Spleen (tissue), 11 donors: ENCODE measurements at regions not wholly inside any gene's neighbourhood (a gene's known extent, or its start where the extent isn't known, plus 50 kb on each side); places are given as distances from the start of the nearest gene placed in this dataset.

Experiments
- DNase-seq: peaks from one replicate; pipeline ENCODE4 v3.0.0-alpha.2; 2020
- H3K27ac ChIP-seq, 8 donors: fragments of 200-600 bp; sonication (generic) in 7 of 8; 1 replicate in 4 of 8; 2 replicates in 4 of 8; pipeline versions ENCODE4 v1.5.0 to v1.8.0; 2016 to 2021; ENCODE audit warnings: inconsistent platforms in 4 of 8, mild to moderate bottlenecking in 4 of 8, moderate library complexity in 1 of 8
- H3K27me3 ChIP-seq, 7 donors: fragments of 200-600 bp; sonication (generic) in 6 of 7; replicated peaks in 1 of 7; 1 replicate in 4 of 7; 2 replicates in 3 of 7; pipeline versions ENCODE4 v1.5.0 to v1.8.0; 2016 to 2021; ENCODE audit warnings: inconsistent platforms in 3 of 7, mild to moderate bottlenecking in 1 of 7
- H3K36me3 ChIP-seq, 6 donors: fragments of 200-600 bp; sonication (generic) in 5 of 6; 1 replicate in 4 of 6; 2 replicates in 2 of 6; pipeline versions ENCODE4 v1.5.0 to v1.8.0; 2016 to 2021; ENCODE audit warnings: inconsistent platforms in 2 of 6
- H3K4me1 ChIP-seq, 6 donors: fragments of 200-600 bp; sonication (generic) in 5 of 6; 1 replicate in 3 of 6; 2 replicates in 3 of 6; pipeline versions ENCODE4 v1.5.0 to v1.8.0; 2016 to 2021; ENCODE audit warnings: inconsistent platforms in 3 of 6
- H3K4me3 ChIP-seq, 8 donors: fragments of 200-600 bp; sonication (generic) in 7 of 8; 1 replicate in 4 of 8; 2 replicates in 4 of 8; pipeline versions ENCODE4 v1.5.0 to v1.8.0; 2016 to 2021; ENCODE audit warnings: inconsistent platforms in 4 of 8, mild to moderate bottlenecking in 4 of 8, moderate library complexity in 2 of 8
- H3K9me3 ChIP-seq, 8 donors: fragments of 200-600 bp; sonication (generic) in 7 of 8; 1 replicate in 4 of 8; 2 replicates in 4 of 8; pipeline versions ENCODE4 v1.5.0 to v1.8.0; 2016 to 2021; ENCODE audit warnings: inconsistent platforms in 4 of 8
- CTCF ChIP-seq, 11 experiments: fragments of 200-600 bp in 7 of 11; fragments of 450-650 bp in 4 of 11; sonication (generic) in 4 of 11; IDR thresholded peaks in 8 of 11; conservative IDR thresholded peaks in 3 of 11; 1 replicate in 7 of 11; 2 replicates in 4 of 11; pipeline versions ENCODE4 v1.4.0 to v1.8.0; 2016 to 2021; ENCODE audit warnings: antibody characterized with exemption in 11 of 11, inconsistent platforms in 4 of 11, mild to moderate bottlenecking in 1 of 11
- POLR2A ChIP-seq, 3 donors: fragments of 450-650 bp; IDR thresholded peaks; one replicate each; pipeline ENCODE4 v1.5.1; 2017; ENCODE audit warnings: antibody characterized with exemption in 3 of 3, mild to moderate bottlenecking in 1 of 3
- POLR2AphosphoS5 ChIP-seq, 3 donors: sonication (generic); formaldehyde crosslinking; IDR thresholded peaks; one replicate each; pipeline ENCODE4 v1.5.1; 2017; ENCODE audit warnings: antibody characterized with exemption in 3 of 3
- WGBS, 5 donors: extraction: QIAGEN DNeasy Blood & Tissue Kit in 3 of 5; methylation state at CpG; one replicate each; pipeline versions ENCODE4 v1.1.5 to v1.1.7; 2013 to 2018; 5-methylcytosine and 5-hydroxymethylcytosine counted together
- intact Hi-C: fragments of 100-400 bp; cut with DNase I; formaldehyde crosslinking; loops from one replicate; pipeline ENCODE4 v1.15.0; 2023; ENCODE audit warnings: low total_unique reads
- donor health status: healthy with polysubstance abuse.
- donor health status: DM: no; HTN: no; CAD: no; lungs with moderate emphysema.
- donor health status: DM: no; HTN: no; CAD: no.
- donor health status: Bipolar disorder and iron deficiency.
- donor health status: healthy.
- donor health status: DM: no; HTN: no; CAD: no.
- donor health status: DM: yes; HTN: yes; CAD: no.

- peaks cover 0 to 47% (median 21%) of the 10 kb centered on the region in 8 donors for H3K9me3 ChIP-seq
- H3K4me1 ChIP-seq, result no peaks in the 10 kb centered on the region
- no peak for TF ChIP-seq CTCF (IDR thresholded peaks at IDR 0.05 in 8 of 11, conservative IDR thresholded peaks at IDR 0.05 in 3 of 11)
- TF ChIP-seq POLR2A (IDR thresholded peaks at IDR 0.05), result no peak
- no peak for TF ChIP-seq POLR2AphosphoS5 (IDR thresholded peaks at IDR 0.05)
- intact Hi-C loops, result no loop called here
- WGBS, 5 donors, result 19 to 52% (median 22%) methylated on average over 1 to 2 of the region's 2 CpGs
- DNase-seq, result no peak
- no peaks in the 10 kb centered on the region for H3K36me3 ChIP-seq
- H3K27me3 ChIP-seq, result no peaks in the 10 kb centered on the region
- no peak overlapping the region for H3K4me3 ChIP-seq
- H3K27ac ChIP-seq, result peak overlapping the region in 3 of 8 donors; percentile 17 to 50 (median 24)
Observed at GRCh38 chr7:68461430-68461829, 1136.8 kb upstream of the AUTS2 start.

- 57 to 73% (median 70%) methylated on average over 16 to 17 of the region's 17 CpGs for WGBS, 5 donors
- Histone ChIP-seq H3K4me3 (no peak overlapping the region), H3K4me1 (no peaks in the 10 kb centered on the region), H3K36me3 (no peaks in the 10 kb centered on the region), H3K9me3 (peaks cover 0 to 55% (median 8%) of the 10 kb centered on the region in 8 donors), H3K27ac (no peak overlapping the region), H3K27me3 (no peaks in the 10 kb centered on the region)
- intact Hi-C loops, result no loop called here
- no peak for DNase-seq
- TF ChIP-seq CTCF (IDR thresholded peaks at IDR 0.05 in 8 of 11, conservative IDR thresholded peaks at IDR 0.05 in 3 of 11) (no peak), POLR2A (IDR thresholded peaks at IDR 0.05) (no peak), POLR2AphosphoS5 (IDR thresholded peaks at IDR 0.05) (no peak)
Observed at GRCh38 chr7:68470836-68471435, 1127.3 kb upstream of the AUTS2 start.

- no peaks in the 10 kb centered on the region for H3K4me1 ChIP-seq
- no peak overlapping the region for H3K27ac ChIP-seq
- H3K4me3 ChIP-seq, result no peak overlapping the region
- TF ChIP-seq CTCF (IDR thresholded peaks at IDR 0.05 in 8 of 11, conservative IDR thresholded peaks at IDR 0.05 in 3 of 11) (no peak), POLR2AphosphoS5 (IDR thresholded peaks at IDR 0.05) (no peak), POLR2A (IDR thresholded peaks at IDR 0.05) (no peak)
- intact Hi-C loops, result no loop called here
- H3K9me3 ChIP-seq, result peaks cover 0 to 40% (median 0%) of the 10 kb centered on the region in 8 donors
- no peaks in the 10 kb centered on the region for H3K36me3 ChIP-seq
- 42 to 61% (median 50%) methylated on average over 5 of the region's 5 CpGs for WGBS, 5 donors
- DNase-seq, result no peak
- H3K27me3 ChIP-seq, result no peaks in the 10 kb centered on the region
Observed at GRCh38 chr7:68472688-68473087, 1125.6 kb upstream of the AUTS2 start.

GRCh38 chr7:68474661-68475216, 1123.5 kb upstream of the AUTS2 start:
- intact Hi-C loops, result no loop called here
- Histone ChIP-seq H3K4me3 (no peak overlapping the region), H3K36me3 (no peaks in the 10 kb centered on the region), H3K9me3 (peaks cover 0 to 20% (median 0%) of the 10 kb centered on the region in 8 donors), H3K4me1 (no peaks in the 10 kb centered on the region), H3K27me3 (no peaks in the 10 kb centered on the region), H3K27ac (no peak overlapping the region)
- no peak for DNase-seq
- no peak for TF ChIP-seq POLR2A (IDR thresholded peaks at IDR 0.05)
- TF ChIP-seq POLR2AphosphoS5 (IDR thresholded peaks at IDR 0.05), result no peak
- no peak for TF ChIP-seq CTCF (IDR thresholded peaks at IDR 0.05 in 8 of 11, conservative IDR thresholded peaks at IDR 0.05 in 3 of 11)
- WGBS, 5 donors, result 69 to 81% (median 71%) methylated on average over 5 of the region's 5 CpGs
